GM19395 (cell line): ENCODE measurements at regions not wholly inside any gene's neighbourhood (a gene's known extent, or its start where the extent isn't known, plus 50 kb on each side); places are given as distances from the start of the nearest gene placed in this dataset.
"Not testable (repeated sequence)": the region's sequence is repeated elsewhere in the genome, so short reads cannot be mapped to it uniquely, and the experiment has no call there.

Source experiments
- ATAC-seq: cut with Tn5 transposase; IDR thresholded peaks from one replicate; pipeline ENCODE4 v1.9.1; 2021; ENCODE audit warnings: mild to moderate bottlenecking, moderate library complexity; ENCODE audit not compliant: unreplicated experiment

DNA sequence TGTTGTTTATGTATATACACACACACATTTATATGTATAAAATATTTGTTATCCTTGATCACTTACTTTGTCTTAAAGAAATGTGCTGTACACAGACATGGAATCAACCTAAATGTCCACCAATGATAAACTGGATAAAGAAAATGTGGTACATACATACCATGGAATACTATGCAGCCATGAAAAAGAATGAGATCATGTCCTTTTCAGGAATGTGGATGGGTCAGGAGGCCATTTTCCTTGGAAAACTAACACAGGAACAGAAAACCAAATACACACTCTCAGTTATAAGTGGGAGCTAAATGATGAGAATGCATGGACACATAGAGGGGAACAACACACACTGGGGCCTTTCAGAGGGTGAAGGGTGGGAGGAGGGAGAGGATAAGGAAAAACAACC is 534.7 kb downstream of the FLRT2 start:
- not testable (repeated sequence) for ATAC-seq

DNA sequence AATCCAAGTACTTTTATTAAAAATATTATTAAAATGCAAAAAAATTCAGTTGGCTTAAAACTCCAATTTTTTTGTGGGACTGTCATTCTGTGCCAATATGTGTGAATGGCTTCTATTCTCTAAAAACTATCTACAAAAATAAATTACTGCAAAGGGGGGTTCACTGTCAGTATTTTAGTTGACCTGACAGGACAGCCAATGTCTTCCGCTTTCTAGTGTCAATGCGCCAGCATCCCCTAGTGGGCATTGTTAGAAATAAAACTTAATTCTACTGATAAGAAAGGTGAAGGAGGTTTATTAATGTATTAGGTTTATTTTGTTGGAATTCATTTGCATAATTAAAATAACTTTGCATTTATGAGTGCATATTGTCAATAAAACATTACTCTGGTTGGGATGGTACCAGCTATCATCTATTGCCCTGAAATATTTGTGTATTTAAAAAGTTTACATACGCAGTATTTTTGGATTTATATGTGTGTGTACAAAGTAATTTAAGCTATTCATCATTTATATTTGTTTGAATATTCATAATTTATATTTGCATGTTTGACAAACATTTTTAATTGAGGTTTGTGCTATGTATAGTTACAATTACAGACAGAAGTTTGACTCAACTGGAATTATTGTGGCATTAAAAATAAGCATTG is 527.2 kb downstream of the FLRT2 start:
- ATAC-seq: peak; percentile 68

DNA sequence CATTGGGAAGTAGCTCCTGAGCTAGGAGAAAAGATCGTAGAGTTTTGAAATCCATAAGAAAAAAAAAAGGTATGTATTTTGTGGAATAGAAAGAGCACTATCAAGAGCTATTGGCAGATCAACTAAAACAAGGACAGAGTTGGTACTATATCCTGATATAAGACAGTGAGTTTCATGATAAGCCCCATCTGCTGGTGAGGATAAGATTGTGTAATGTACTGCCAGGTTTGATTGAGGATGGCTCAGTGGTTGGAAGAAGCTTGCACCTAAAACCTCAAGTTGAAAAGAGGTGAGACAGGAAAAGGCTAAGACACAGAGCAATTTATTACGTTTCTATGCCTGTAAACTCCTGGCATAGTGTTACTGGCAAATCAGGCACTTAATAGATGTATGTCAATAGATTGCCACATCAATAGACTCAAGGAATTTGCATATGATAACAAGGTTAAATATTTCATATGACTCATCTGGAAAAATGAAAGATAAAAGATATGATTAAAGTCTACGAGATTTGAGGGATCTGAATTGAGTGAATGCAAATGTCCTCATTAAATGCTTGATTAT is 525.6 kb downstream of the FLRT2 start:
- ATAC-seq: no peak

DNA sequence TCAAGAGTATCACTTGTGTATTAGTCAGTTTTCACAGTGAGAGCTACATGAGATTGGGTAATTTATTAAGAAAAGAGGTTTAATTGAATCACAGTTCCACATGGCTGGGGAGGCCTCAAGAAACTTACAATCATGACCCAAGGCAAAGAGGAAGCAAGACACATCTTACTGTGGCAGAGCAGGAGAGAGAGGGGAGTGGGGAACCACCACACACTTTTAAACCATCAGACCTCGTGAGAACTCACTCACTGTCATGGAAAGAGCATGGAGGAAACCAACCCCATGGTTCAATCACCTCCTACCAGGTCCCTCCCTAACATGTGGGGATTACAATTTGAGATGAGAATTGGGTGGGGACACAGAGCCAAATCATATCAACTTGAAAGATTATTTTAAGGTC is 522.9 kb downstream of the FLRT2 start:
- no peak for ATAC-seq

DNA sequence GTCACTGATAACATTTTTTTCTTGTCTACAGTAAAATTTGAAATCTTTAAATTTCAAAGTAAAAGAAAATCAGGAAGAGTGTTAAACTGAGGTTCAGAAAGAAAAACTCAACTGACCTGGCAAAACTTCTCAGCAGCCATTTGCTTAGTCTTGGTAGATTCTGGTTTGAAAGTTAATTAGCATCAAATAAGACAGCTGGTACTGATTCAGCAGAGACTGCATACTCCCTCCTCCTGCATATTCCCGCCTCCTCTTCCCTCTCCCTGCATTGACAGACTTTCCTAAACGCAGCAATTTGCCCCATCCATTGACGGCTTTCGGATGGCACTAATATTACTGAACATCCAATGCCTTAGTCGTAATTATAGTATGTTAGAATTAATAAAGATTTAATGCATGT is 520.8 kb downstream of the FLRT2 start:
- ATAC-seq: no peak

DNA sequence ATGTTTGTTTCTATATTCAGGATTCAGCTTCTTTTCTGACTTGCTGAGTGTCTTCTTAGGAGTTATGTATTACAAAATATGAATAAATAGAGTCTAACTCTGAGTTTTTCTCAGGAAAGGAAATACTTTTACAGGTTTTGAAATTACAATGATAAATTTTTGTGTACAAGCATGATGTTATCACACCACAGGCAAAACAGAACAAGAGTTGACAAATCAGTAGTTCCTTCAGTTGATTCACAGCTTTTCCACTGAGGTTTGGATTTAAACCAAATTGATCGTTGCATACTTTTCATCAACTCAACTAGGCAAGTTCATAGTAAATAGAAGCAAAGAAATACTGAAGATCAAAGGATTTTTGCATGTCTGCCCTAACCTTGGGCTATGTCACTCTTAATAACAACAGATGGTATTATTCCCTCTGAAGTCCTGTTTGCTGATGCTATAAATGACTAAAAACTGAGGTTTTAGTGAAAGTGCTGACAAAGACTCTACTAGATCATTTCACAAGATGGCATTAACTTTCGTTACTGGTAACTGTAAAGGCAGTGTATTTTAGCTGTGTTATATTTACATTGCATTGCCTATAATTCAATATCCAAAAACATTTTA is 520.2 kb downstream of the FLRT2 start:
- ATAC-seq: no peak

DNA sequence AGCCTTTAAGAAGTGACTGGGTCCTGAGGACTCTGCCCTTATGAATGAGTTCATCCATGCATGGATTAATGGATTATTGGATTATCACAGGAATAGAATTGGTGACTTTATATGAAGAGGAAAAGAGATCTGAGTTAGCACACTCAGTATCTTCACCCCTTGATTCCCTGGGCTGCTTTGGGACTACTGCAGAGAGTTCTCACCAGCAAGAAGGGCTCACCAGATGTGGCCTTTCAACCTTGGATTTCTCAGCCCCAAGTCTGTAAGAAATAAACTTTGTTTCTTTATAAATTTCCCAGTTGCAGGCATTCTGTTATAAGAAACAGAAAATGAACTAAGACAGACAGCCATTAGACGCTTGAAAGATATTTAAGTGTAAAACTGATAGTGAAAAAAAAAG is 509.2 kb downstream of the FLRT2 start:
- no peak for ATAC-seq

DNA sequence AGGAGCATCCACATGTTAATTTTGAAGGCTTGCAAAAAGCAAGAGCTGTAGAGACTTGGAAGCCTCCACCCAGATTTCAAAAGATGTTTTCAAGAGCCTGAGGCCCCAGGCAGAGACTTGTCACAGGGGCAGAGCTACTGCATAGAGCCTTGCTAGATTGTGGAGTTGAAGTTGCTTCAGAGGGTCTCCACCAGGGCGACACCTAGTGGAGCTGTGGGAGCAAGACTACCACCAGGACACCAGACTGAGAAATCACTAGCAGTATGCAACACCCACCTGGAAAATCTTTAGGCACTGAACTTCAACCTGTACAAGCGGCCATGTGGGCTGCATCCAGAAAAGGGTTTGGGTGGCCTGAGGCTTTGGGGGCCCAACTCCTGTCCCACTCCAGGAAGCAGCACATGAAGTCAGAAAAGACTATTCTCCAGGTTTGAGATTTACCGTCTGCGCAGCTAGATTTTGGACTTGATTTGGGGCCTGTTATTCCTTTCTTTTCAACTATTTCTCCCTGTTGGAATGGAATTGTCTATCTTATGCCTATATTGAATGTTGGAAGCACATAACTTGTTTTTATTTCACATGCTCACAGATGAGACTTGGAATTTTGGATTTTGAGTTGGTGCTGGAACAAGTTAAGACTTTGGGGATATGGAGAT is 508.6 kb downstream of the FLRT2 start:
- peak; percentile 94 for ATAC-seq

DNA sequence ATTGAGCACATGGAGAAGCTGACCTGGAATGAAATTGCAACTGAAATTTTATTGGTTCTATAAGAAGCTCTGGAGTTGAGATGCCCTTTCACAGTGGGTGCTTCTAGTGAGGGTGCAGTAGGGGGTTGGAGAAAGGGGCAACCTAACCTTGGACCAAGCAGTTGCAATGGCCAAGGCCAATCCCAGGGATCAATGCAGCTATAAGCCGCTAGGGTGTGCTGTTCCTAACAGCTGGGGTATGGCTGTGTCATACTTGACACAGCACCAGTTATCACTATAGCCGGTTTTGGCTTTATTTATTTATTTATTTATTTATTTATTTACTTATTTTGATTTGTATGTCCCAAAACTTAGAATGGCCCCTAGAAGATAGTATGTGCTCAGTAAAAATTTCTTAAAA is 505.9 kb downstream of the FLRT2 start:
- peak; percentile 86 for ATAC-seq

DNA sequence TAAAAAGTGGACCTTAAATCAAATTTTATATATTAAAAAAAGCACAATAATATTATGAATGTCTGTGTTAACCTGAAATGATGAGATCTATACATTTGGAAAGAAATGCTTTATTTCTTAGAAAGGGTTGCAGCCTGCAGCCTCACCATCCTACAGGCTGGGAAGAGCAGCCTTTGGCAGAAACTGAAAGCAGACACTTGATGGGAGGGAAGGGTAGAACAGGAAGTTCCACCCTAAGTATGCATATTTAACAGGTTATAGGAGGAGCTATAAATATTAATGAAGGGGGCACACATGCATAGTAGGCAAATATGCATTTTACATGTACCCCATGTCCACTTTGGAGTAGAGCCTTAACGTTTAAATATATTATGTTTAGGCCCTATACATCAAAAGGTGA is 498.0 kb downstream of the FLRT2 start:
- ATAC-seq: no peak

DNA sequence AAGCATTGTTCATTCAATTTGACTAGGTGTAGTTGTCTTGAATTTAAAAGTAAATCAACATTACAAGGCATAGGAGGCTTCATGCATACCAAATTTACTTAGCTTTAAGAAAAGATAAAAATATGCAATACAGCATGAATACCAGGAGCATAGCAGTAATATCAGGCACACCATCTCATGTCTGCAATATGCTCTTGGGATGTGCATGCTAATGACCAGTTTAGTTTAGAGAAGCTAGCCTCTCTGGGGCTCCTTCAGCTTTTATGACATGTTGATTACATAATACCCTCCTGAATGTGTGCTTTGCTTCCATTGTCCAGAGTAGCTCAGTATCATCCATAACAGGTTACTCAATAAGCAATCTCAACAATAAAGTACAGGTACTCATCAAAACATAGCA is 497.2 kb downstream of the FLRT2 start:
- no peak for ATAC-seq

DNA sequence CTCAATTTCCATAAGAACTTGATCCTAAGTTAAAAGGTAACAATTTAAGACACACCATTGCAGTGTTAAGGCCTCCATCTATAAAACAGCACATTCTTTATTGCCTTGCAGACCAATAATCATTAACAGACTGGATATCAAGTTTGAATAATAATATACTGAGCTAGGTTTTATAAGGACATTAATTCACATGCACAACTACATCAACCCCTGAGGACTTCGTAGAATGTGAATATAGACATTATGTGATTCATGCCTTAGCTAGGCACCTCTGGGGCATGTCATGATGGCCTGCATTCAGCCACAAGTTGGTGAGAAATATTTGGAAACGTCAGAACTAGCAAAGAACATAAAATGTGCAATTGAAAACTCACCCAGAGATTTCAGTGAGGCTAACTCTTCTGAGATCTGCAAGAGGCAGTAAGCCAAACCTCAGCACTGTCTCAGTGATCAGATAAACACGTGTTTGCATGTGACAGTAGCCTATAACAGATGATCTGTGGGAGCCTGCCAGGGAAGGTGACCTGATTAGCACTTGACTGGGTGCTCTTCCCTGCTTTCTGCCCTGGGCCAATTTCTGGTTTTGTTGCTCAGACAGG is 492.2 kb downstream of the FLRT2 start:
- ATAC-seq: no peak

DNA sequence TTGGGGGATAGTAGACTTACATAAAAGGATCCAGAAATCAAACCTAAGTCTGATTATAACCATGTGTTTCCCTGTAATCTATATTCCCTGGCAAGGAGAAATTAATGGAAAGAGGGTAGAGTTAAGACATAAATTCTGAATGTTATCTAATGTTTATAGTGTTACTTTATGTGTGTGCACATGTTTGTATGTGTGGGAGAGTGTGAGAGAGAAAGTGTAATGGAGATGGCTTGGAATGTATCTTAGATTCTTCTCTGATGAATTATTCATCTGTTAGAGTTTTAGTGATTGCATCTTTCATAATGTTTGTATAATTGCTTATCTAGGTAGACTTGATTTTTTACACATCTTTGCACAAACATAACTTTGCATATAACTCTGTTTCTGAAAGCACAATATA is 490.9 kb downstream of the FLRT2 start:
- no peak for ATAC-seq

DNA sequence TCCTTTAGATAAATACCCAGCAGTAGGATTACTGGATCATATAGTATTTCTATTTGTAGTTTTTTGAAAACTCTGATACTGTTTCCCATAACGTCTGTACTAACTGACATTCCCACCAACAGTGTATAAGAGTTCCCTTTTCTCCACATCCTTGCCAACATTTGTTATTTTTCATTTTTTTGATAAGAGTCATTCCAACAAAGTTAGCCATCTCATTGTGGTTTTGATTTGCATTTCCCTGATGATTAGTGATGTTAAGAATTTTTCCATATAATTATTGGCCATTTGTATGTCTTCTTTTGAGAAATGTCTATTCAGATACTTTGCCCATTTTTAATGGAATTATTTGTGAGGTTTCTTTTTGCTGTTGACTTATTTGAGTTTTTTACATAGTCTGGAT is 486.0 kb downstream of the FLRT2 start:
- no peak for ATAC-seq

DNA sequence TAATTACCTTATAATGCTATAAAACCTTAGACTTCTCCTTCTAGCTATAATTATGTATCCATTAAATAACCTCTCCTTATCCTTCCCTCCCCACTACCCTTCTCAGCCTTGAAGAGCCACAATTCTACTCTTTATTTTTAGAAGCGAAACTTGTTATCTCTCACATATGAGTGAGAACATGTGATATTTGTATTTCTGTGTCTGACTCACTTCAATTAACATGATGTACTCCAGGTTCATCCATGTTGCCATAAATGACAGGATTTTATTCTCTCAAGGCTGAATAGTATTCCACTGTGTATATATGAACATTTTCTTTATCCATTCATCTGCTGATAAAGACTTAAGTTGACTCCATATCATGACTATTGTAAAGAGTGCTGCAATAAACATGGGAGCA is 485.6 kb downstream of the FLRT2 start:
- no peak for ATAC-seq

DNA sequence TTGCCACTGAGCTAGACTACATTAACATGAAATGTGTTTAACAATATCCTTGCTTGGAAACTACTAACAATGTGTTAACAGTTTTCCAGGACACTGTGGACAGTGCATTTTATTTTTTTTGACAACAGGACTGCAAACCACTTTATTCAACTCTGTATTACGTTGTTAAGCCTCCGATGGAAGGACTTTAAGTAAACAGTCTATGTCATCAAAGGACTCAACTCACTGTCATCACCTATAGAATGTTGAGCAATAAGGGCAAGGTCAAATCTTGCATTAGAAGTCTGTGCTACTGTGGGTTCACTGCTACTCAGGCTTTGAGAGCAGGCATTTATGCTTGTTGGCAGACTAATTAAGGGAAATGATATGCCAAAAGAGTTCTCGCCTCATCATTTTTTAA is 483.7 kb downstream of the FLRT2 start:
- no peak for ATAC-seq

DNA sequence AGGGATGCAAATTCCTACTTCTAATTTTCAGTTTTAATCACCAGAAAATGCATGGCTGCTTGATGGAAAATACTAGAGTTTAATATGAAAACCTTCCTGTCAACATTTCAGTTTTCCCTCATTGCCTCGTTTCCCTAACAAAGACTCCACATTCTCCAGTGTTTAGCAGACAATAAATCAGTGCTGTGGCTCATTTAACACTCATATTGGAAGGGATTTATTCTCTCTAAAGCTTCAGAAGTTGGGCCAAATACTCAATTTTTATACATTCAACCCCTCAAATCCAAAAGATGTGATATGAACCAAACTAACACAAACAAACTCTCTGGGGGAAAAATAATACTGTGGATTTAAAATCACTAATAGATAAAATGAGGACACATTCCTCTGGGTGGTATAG is 482.5 kb downstream of the FLRT2 start:
- no peak for ATAC-seq

DNA sequence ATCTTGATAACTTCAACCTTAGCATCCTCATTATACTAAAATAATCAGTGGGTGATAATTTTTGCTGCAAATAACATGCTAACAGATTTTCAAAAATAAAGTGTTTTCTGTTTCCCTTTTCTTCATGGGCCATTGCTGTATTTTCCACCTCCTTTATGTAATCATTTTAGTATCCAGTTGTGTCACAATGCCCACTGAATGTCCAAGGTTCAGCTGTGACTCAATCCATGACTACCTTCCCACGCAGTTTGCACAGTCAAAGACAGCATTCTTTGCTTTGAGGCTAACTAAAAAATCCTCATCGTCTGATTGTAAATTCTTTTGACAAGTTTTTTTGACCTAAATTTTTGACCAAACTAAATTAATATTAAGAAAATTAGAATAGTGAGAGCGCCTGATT is 474.1 kb downstream of the FLRT2 start:
- no peak for ATAC-seq

DNA sequence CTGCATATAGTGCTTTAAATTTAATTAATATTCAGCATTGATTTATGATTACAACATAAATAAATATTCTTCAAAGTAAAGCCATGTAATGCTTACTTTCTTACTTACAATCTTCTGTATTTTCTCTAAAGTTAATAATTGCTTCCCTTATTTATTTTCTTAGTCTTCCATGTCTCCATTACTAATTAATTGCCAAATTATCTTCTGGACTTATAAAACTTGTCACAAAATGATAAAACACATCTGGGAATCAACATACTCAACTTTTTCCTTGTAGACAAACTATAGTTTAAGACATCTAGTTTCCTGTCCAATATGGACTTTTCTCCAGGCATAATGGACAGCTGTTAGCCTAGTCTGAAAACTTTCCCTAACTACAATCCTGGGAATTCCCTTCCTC is 466.6 kb downstream of the FLRT2 start:
- no peak for ATAC-seq

DNA sequence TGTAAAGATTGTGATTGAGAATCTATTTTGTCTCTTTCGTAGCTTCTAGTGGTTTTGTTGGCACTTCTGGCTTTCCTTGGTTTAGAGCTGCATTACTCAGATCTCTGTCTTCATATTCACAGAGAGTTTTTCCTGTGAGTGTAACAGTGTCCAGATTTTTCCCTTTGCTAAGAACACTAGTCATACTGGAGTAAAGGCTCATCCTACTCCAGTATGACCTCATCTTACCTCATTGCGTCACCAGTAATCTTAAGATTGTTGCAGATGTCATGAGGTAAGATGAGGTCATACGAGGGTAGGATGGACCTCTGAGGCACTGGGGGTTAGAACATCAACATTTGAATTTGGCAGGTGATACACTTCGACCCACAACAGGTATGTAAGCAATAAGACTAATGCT is 461.2 kb downstream of the FLRT2 start:
- ATAC-seq: no peak

DNA sequence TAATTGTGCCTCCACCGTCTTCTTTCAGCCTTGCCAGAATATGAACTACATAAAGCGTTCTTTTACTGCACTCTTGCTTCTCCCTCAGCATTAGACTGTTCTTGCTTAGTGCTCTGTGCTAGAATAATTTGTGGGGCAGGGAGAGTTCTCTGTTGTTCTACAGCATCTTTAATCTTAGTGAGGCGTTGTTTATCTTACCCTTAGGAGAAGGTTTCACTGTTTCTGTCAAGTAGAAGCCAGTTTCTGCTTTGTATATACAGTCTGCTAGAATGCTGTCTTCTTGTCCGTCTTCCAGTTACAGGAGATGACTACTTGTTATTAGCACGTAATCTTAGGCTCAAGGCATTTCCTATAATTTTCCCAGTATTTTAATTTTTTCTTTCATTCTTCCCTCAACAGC is 458.0 kb downstream of the FLRT2 start:
- ATAC-seq: no peak

DNA sequence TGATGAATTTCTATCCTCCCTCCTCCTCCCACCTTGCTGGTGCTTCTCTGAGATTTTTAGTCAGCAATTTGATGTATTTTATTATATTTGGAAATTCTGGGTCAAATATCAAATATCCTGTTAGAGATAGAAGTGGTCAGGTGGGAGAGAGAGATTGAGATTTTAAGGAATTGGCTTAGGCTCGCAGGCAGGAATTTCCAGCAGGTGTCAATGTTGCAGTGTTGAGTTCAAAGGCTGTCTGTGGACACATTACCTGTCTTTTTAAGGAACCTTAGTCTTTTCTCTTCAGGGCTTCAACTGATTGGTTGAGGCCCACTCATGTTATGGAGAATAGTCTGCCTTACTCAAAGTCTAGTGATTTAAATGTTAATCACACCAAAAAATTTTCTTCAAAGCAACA is 457.3 kb downstream of the FLRT2 start:
- no peak for ATAC-seq
